Mucosa of gallbladder (tissue), 1 donor: ENCODE measurements at regions not wholly inside any gene's neighbourhood (a gene's known extent, or its start where the extent isn't known, plus 50 kb on each side); places are given as distances from the start of the nearest gene placed in this dataset.
"Not testable (repeated sequence)": the region's sequence is repeated elsewhere in the genome, so short reads cannot be mapped to it uniquely, and the experiment has no call there.

Source experiments
- DNase-seq: peaks from one replicate; pipeline ENCODE4 v3.0.0-alpha.2; 2020; ENCODE audit warnings: low spot score
- donor health status: DM: no; HTN: no; CAD: no.

DNA sequence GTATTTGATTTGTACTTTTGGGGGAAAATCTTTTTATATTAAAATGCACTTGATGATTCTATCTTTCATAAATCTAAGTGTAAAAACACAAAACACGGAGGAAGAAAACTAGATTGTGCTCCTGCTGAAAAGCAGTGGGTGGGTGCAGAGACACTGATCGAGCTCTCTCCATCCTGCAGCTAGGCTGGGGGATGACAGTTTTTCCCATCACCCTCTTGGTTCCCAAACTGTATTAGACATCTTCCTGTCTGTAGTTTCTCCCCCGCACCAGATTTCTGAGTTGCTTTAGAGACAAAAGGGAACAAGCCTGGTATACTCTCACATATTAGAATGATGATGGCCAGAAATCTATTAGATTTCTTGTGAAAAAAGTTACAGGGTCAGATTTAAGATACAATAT is 99.6 kb downstream of the FAM114A2 start:
- no peak for DNase-seq

DNA sequence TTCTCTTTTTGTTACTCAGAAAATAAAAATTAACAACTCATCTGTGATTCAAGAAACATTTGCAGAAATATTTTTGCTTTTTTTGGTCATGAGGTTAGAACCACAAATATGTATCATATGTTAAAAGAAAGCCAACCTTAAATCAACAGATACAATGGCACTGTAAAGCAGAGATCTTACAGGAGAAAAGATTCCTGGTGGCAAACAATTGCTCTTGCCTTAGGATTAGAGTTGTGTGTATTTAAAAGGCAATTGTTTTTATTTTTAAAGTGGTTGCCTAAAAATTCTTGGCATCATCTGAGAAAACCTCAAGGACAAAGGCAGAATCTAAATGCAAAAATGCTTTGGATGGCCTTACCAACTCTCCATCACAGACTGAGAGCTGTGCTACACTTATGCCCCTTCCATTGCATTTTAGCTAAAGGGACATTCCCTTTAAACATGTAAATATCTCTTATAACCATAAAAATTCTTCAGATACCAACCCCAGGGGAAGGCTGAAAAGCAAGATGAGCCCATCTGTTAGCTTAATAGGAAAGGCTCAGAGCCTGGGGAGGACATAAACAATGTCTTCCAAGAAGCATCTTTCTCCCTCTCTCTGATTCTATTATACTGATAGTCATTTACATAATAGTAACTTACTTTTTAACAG is 100.4 kb downstream of the FAM114A2 start:
- DNase-seq: no peak

DNA sequence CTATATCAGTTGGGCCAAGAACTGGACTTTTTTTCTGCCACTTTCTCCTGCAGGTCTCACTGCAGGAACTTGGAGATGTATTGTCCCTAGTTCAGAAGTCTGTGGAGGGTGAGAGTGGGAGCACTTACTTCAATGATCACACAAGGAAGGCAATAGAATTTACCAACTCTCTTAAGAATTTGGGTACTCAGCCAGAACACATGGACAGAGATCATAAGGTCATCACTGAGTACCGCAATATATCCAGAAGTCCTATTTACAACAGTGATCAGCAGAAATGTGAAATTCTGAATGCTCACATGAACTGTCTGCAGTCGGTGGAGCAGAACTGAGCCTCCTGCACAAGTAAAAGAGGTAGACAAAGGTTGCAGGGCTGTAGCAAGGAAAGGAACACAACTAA is 101.0 kb downstream of the FAM114A2 start:
- DNase-seq: no peak

DNA sequence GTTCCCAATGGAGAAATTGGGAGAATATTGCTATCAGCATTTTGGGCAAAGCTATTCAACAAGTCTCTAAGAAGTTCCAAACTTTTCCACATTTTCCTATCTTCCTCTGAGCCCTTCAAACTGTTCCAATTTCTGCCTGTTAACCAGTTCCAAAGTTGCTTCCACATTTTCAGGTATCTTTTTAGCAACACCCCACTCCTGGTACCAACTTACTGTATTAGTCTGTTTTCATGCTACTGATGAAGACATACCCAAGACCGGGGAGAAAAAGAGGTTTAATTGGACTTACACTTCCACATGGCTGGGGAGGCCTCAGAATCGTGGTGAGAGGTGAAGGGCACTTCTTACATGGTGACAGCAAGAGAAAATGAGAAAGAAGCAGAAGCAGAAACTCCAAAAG is 103.6 kb downstream of the FAM114A2 start:
- DNase-seq: not testable (repeated sequence)

DNA sequence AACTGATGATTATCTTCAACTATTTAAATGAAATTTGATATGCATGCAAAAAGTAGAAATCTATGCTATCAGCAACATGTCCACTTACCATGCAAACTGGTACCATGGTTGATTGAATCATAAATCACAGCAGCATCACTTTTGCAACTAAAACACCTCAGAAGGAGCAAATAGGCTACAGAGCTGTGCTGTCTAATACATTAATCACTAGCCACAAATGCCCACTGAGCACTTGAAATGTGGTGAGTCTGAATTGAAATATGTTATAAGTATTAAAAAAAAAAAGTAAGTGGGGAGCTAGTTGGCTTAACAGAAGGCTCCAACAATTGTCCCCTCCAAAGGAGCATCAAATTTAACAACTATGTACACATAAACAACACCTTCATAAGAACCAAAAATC is 112.5 kb downstream of the FAM114A2 start:
- DNase-seq: no peak

DNA sequence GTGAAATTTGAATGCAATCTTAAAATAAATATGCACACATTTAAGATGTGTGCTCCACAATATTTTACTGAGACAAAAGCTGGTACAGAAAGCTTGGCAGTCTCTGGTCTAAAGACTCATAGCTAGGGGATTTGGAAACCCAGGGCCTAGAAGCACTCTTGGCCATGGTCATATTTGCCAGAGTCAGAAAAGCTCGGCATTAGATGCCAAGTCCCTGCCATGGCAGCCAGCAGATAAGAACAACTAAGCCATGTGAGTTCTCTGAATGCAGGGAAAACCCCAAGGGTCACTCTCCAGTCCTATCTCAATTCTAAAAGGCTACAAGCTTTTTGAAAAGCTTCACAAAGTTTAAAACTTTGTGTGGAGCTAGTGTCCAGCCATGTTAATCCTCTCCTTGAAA is 119.5 kb downstream of the FAM114A2 start:
- DNase-seq: no peak

DNA sequence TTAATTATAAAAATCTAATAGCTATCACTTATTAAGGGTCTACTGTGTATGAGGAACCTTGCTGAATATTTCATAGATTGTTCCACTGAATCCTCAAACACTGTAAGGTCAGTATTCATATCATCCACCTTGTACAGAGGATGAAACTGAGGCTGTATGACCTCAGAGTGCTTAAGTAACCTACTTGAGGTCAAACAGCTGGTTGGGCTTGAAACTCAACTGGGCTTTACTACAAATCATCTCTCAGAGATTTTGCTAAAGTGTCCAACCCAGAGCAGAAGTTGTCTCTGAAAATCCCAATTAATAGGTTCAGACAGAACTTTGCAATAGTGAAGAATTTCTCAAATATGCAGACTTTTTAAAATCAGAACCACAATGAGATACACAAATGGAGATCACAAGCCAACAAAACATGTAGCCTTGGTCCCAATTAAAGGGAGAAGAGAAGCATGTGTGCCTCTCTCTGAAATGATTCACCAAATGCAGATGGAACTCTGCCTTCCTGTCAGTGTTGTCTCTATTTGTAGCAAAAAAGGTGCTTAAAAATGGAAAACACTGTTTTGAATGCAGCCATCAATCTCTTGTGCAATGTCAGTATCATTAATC is 131.4 kb downstream of the FAM114A2 start:
- no peak for DNase-seq

DNA sequence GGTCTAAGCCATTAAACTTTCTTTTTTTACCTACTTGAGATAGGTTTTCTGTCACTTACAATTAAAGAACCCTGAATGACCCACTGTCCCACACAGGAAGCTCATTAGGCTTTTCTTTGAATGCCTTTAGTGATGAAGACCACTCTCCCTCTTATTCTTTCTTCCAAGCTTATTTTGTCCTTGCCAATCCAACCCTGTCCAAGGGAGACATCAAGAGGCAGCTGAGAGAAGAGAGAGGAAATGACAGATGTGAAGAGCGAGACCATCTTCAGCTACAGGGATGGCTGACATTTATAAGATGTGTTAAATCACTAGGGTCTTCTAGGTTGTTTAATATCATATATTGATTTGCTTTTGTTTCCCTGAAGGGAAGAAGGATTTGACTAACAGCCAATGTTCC is 133.5 kb downstream of the FAM114A2 start:
- no peak for DNase-seq

DNA sequence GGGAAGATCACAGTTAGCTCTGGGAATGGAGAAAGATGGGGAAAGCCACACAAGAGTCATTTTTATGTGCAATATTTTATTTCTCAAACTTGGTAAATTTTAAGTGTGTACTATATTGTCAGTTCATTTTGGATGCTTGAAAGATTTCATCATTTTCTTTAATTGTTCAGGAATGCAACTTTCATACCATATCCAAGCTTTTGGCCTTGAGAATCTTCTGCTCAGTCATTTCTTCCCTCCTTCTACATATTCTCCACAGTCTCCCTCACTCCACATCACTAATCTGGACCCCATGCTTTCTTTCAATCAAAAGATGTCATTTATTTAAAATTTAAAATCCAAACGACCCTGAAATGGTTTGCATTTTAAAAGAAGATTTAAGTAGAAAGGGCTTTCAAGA is 135.4 kb downstream of the FAM114A2 start:
- no peak for DNase-seq

DNA sequence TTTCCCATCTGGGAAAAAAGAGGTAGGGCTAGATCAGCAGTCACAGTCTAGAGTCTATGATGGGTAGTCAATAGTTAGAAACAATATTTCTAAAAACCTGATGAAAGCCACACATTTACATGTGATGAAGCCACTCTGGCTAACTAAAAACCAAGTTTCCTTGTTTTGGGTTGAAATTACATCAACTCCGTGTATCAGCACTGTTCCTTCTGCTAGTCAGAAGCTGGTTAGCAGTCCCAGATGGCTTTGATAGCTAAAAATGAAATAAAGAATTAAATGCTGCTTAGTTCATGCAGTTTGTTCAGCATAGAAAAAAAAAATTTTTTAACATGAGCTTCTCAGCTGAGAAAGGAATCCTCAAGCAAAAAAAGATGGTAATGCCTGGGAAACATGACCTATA is 136.7 kb downstream of the FAM114A2 start:
- no peak for DNase-seq

DNA sequence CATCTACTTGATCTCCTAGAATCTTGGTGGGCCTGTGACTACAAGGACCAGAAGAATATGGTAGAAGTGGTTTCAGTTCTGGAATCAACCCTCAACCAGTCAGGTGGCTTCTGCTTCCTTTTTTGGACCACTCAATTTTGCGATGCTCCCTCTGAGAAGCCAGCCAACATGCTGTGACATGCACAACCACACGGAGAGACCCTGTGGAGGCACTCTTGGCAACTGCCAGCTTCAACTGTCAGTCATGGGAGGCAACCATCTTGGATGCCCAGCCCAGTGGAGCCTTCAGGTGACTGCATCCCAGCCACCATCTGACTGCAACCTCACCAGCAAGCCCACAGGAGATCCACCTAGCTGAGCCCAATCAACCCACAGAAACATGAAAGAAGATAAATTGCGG is 137.3 kb downstream of the FAM114A2 start:
- DNase-seq: no peak

DNA sequence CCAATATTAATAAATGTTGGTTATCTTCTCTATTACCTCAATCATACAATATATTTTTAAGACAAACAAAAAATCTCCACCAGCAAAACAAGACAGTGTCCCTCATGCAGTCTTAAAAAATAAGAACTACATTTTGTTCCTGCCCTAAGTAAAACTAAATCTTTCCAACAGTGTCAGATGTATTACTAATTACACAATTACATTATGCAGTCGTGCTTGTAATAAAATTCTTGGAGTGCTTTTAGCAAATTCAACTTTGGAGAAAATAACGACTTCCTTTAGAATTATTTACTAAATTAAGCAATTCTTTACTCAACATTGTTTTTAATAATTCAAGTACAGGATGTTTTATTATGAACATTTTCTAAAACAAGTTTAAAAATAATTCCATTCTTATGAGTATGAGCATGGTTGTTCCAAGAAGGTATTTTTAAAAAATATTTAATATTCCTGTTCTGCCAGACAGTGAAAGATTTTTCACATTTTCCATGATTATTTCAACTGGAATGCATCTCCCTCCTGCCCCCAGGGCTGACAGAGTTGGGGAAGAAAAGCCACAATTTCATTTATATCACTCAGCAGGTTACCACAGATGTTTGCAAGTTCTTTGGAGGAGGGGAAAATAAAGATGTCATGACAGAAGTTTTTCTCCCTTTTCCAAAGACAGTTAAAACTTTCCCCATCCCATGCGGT is 137.9 kb downstream of the FAM114A2 start:
- no peak for DNase-seq

DNA sequence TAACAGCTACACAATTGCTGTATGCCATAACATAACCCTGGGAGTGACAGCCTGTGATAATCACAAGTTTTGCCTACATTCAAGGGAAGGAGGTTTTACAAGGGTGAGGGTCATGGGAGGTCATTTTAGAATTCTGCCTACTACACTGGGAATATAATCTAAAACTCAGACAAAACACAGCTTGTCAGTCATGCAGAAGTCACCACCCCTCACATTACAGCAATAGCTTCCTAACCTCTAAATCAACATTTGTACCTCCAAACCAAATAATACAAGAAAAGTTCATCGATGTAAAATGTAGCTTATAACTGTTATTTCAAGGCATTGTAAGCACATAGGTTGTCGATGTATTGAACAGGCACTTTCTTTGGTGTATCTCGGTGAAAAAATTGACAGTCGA is 139.0 kb downstream of the FAM114A2 start:
- no peak for DNase-seq

DNA sequence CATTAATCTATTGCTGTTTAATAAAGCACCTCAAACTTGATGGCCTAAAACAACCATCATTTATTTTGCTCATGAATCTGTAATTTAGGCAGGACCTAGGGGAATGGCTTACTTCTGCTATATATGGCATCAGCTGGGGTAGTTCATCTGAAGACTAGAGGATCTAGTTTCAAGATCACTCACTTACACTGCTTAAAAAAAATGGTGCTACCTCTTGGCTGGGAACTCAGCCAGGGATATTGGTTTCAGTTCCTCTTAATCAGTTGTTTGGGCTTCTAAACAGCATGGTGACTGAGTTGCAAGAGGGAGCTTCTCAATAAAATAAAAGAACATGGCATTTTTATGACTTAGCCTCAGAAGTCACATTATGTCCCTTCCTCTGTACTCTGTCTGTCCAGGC is 142.0 kb downstream of the FAM114A2 start:
- DNase-seq: peak; percentile 17

DNA sequence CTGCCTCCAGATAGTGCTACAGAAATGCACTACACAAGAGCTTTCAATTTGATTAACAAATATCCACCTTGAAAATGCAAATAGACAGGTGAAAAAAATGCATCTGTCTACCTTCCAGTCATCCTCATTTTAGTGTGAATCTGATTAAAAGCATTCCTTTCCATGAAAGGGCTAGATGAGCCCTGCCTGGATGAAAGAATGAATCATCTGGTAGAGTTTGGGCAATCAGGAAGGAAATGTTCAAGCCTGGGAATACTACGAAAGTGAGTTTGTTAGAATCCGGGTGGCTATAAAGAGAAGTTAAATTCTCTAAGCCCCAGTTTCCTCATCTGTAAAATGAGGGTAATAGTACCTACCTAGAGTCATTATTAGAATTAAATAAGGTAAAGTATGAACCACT is 142.6 kb downstream of the FAM114A2 start:
- DNase-seq: no peak

DNA sequence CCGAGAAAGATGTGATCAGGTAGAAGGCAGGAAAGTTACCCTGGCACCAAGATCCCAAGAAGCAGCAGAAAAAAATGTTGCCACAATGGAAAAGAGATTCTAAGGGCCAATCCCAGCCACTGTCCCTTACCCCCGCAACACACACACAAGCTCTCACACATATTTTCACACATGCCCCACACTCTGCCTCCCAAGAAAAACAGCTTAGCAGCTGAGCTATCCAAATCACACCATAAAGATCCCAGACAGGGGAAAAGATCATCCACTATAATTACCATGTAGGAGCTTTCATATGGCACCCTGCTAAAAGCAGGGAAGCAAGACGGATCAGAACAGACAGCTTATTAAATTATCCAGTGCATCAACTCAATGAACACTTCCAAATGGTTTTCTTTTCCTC is 143.4 kb downstream of the FAM114A2 start:
- DNase-seq: no peak

DNA sequence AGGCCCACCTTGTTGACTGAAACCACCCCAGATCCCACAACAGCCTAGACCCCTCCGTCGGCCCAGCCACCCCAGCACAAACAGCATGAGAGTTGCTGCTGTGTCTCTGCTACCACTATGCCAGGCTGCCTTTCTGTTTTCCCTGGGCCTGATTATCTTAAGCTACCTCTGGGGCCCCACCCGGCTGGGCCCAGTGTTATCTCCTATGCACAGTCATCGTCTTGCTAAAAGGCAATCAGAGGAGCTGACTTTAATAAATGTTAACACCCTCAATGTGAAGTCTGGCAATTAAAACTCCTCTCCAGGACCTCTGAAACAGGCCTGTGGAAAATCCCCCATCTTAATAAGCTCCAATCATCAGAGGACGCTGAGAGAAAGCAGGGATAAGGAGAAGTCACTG is 144.9 kb downstream of the FAM114A2 start:
- DNase-seq: no peak

DNA sequence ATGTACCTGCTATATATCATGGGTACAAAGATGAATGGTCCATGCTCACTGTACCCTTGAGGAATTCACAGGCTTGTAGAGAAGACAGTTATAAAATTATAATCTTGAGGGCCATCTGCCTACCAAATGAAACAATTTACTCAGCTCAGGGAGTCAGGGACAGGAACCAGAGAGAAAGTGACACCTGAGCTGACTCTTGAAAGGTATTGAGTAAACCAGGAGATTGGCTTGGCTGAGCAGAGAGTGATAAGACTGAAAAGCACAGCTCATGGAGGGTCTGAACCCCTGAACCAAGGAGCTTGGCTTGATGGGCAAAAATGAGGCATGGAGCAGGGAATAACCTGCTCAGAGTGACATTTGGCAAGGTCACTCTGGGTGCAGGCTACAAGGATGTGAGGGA is 147.3 kb downstream of the FAM114A2 start:
- DNase-seq: no peak

DNA sequence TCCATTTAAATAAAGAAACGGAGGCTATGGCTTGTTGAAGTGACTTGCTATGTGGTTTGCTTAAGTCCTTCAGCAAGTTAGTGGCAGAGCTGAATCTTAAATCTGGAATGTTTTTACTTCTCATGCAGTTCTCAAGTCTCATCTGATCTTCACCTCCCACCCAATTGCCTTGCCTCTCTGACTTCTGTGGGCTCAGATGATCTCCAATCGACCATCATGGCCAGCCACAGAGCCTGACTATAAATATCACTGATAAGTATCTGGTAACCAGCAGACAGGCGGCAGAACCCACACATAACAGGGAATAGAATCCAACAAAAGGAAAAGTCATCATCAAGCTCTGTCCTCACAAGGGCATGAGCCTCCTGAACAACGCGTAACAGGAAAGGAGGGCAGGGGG is 149.9 kb downstream of the FAM114A2 start:
- DNase-seq: no peak

DNA sequence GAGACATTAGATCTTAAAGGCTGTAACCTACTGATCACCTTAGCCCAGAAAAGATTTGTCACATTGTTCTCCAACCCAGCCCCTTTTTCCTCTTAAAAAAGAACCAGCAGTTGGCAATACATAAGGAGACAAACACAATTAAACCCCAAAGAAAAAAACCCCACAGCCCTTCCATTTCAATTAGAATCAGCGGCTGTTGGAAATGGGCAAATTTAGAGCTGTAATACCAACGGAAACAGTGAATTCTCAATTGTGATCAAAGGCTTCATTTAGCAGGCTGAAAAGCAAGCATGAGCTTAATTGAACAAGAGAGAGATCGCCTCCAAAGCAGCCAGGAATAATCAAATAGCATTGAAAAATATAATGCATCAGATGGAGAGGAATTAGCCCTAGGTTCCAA is 153.6 kb downstream of the FAM114A2 start:
- DNase-seq: no peak

DNA sequence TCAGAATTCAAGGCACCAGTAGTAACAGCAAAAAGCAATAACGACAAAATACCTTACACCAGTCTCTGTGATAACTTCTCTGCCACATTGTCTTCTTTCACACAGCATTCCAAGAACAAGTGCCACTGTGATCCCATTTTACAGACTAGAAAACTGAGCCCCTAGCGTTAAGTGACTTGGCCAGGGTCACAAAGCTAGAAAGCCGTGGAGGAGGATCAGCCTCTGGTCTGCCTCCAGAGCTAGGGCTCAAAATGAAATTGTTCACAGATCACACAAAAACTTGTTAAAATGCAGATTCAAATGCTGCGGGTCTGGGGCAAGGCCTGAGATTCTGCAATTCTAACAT is 154.1 kb downstream of the FAM114A2 start:
- no peak for DNase-seq

DNA sequence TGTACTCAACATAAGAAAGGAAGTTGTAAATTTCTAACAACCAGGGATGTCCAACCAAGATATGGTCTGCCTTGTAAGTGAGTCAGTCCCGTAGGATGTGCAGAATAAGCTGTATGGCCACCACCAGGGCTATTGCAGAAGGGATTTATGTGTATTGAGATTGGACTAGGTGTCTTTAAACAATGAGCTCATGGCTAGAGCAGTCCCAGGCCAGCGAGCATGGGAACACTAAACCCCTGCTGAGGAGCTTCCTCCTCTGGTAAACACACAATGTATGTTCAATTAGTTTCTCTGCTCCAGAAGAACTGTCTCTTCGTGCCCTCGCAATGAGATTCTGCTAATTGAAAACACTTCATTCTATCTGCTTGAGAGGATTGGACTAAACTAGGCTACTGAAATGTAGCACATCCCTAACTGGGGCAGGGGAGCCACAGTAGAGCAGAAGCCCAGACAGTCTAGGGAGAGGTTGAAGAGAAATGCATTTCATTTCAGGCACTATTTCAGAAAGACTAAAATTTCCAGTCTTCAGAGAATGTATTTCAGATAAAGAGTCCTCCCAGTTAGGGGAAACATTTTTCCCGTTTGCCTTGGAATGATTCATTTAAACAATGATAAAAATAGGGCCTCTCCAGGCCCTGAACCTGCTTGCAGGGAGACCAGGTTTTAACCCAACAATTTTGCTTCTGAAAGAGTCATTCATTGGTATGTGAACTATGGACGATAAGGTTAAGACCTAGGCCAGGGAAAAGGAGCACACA is 154.7 kb downstream of the FAM114A2 start:
- DNase-seq: no peak

DNA sequence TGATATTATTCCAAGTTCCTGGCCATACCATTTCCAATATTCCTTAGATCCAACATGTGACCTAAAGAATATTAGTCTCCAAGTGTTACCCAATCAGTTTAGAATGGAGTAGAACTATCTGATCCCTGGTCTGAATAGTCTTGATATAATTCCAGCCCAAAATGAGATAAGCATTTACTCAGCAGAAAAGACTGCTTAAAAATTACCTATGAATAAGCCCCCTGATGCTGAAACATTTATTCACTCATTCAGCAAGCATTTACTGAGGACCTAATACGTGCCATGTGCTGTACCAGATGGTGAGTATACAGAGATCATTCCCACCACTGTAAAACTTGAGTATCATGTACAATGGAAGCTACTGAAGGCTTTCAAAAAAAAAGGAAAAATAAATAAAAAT is 157.0 kb downstream of the FAM114A2 start:
- no peak for DNase-seq
